ENCODE measurements at regions not wholly inside any gene's neighbourhood (a gene's known extent, or its start where the extent isn't known, plus 50 kb on each side); places are given as distances from the start of the nearest gene placed in this dataset.

- TF ChIP-seq, protein P1, sequence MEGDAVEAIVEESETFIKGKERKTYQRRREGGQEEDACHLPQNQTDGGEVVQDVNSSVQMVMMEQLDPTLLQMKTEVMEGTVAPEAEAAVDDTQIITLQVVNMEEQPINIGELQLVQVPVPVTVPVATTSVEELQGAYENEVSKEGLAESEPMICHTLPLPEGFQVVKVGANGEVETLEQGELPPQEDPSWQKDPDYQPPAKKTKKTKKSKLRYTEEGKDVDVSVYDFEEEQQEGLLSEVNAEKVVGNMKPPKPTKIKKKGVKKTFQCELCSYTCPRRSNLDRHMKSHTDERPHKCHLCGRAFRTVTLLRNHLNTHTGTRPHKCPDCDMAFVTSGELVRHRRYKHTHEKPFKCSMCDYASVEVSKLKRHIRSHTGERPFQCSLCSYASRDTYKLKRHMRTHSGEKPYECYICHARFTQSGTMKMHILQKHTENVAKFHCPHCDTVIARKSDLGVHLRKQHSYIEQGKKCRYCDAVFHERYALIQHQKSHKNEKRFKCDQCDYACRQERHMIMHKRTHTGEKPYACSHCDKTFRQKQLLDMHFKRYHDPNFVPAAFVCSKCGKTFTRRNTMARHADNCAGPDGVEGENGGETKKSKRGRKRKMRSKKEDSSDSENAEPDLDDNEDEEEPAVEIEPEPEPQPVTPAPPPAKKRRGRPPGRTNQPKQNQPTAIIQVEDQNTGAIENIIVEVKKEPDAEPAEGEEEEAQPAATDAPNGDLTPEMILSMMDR (conservative IDR thresholded peaks at IDR 0.05 in 1 of 2, IDR thresholded peaks at IDR 0.05 in 1 of 2; ENCODE audit: low read depth in 1 of 2, low read length in 2 of 2), result no peak
- TF ChIP-seq EZH2 (IDR thresholded peaks at IDR 0.05; ENCODE audit: low read length, missing control alignments), result no peak
Measured at GRCh38 chr13:72544042-72544441, 183.4 kb downstream of the MZT1 start.

Data from fibroblast of lung (primary cell).